Activated CD4-positive, alpha-beta T cell treated with anti-CD3 and anti-CD28 coated beads, Interleukin-2, Interleukin-4, amounts not matched to agents 100 ng/mL and 50 ng/mL, durations not matched to agents 16 hours and 8 hours (primary cell): ENCODE measurements at regions not wholly inside any gene's neighbourhood (a gene's known extent, or its start where the extent isn't known, plus 50 kb on each side); places are given as distances from the start of the nearest gene placed in this dataset.
"Not testable (repeated sequence)": the region's sequence is repeated elsewhere in the genome, so short reads cannot be mapped to it uniquely, and the experiment has no call there.

ENCODE experiments used
- DNase-seq: peaks from one replicate; pipeline ENCODE4 v3.0.0-alpha.2; 2020; ENCODE audit warnings: low spot score

DNA sequence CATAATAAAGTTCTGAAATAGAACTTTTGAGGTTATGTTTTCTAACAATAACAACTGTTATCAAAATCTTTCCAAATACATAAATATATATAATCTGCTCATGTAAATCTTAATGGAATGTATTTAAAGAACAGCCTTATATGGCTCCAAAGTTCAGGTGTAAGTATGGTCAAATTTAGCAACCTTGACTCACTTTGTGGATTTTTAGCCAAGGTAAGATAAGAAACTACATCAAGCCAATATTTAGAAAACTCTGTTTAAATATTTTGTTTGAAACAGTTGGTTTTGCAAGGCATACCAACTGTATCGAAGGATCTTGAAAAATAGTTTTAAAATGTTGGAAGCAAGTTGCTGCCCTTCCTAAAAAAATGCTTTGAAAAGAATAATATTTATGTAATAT is 228.9 kb upstream of the SEMA3D start:
- no peak for DNase-seq

DNA sequence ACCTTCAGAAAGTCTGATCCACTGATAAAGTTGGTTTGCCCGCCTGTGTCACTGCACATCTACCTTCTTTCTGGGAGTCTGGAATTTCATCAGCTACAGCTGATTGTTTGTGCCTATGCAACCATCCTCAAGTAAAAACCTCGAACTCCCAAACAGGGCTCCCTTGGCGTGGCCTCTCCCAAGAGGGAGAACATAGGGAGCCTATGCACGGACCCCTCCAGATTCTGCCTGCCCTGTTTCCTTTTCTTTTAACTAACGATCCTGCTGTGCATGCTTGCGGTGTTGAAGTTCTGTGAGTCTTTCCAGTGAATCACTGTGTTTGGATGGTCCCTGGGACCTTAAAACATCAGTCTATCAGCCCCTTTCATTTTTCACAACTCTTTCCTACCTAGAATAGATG is 226.9 kb upstream of the SEMA3D start:
- DNase-seq: no peak

DNA sequence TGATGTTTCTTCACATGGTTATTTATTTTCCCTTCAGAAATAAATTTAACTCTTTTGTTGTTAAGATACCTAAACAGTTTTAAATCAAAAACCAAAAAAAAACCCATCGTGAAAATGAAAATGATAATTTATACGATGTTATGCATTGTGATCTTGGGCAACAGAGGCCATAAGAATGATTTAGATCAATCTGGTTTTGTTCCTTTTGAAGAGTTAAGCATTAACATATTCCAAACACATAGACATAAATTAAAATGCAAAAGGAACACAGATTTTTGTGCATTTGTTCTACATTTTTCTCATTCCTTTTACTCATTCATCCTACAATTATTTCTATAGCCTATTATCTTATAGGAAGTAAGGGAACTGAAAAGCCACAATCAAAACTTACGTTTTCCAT is 226.1 kb upstream of the SEMA3D start:
- DNase-seq: no peak

DNA sequence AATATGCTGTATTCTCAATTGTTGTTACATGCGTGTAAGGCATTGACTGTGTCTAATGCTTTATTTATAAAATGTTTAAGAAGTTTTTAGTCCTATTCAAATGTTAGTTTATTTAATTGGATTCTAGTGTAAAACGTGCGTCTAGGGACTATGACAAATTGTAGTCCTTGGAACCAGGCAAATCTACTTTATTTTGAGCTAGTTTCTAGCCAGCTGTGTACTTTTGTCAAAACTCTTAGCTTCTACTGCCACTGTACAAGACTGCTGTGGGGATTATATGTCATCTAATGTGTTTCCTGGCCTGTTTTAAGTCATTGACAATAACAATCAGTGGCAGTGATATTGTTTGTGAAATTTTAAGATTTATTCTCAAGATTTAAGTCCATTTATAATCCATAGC is 220.5 kb upstream of the SEMA3D start:
- no peak for DNase-seq

DNA sequence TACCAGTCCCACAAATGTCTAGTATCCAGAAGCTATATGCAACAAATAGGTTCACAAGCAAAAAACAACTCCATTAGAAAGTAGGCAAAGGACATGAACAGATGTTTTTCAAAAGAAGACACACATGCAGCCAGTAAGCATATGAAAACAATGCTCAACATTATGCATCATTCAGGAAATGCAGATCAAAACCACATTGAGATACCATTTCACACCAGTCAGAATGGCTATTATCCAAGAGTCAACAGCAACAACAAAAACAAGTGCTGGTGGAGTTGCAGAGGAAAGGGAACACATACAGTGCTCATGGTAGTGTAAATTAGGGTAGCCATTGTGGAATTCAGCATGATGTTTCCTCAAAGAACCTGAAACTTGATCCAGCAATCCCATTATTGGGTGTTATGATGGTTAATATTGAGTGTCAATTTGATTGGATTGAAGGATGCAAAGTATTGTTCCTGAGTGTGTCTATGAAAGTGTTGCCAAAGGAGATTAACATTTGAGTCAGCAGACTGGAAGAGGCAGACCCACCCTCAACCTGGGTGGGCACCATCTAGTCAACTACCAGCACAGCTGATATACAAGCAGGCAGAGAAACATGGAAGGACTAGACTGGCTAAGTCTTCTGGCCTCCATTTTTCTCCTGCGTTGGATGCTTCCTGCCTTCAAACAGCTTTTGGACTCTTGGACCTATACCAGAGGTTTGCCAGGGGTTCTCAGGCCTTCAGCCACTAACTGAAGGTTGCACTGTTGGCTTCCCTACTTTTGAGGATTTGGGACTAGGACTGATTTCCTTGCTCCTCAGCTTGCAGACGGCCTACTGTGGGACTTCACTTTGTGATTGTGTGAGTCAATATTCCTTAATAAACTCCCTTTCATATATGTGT is 218.4 kb upstream of the SEMA3D start:
- no peak for DNase-seq

DNA sequence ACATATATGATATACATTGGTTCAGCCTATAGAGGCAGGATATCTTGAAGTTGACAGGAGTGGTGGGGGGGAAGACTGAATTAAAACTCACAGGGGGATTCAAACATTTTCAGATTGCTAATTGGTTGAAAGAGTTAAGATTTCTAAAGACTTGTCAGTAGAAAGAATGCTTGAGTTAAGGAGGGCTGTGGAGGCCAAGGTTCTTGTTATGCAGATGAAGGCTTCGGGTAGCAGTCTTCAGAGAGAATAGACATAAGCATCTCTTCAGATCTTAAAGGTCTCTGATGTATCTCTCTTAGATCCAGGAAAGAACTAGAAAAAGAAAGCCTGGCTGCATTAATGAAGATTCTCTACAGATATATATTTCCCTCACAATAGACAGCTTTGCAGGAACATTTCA is 209.8 kb upstream of the SEMA3D start:
- no peak for DNase-seq

DNA sequence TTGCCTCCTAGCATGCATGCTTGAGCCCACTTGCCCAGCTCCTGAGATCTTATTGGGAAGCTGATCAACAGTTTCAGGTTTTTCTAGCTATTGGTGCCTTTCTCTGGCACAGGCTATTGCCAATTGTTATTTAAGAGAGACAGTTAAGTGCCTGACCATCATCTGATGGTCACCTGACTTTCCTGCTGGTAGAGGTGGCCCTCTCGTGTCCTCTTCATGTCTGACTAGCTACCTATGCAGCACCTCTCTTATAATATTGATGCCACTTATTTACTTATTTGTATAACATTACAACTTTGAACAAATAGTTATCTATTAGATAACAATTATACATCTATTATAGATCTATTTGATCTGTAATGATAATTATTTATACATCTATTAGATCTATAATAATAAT is 205.9 kb upstream of the SEMA3D start:
- no peak for DNase-seq

DNA sequence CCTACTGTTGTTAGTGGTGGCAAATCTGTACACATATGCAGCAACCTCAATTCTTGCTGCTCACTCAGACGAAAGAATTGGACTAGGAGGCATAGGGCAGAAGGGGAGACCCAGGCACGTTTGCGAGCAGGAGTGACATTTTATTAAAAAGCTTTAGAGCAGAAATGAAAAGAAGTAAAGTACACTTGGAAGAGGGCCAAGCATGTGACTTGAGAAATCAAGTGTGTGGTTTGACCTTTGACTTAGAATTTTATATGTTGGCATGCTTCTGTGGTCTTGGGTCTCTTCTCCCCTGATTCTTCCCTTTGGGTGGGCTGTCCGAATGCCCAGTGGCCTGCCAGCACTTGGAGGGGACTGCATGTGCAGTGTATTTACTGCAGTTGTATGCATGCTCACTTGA is 205.5 kb upstream of the SEMA3D start:
- no peak for DNase-seq

DNA sequence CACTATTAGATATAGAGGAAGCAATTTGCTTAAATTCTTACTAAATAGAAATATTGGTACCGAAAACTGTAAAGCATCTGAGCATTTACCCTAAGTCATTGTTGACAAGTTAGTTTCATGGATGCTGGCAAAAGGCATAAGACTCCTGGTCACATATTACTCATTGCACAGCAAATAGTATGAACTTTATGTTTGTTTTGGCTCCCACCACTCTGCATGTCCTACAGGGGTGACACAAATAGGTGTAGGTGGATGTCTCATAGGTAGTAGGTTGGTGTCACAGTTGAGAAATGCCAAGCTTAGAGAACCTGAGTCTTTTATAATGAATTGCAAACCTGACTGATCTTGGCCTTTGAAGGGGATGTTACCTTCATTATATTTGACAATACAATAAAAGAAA is 199.6 kb upstream of the SEMA3D start:
- no peak for DNase-seq

DNA sequence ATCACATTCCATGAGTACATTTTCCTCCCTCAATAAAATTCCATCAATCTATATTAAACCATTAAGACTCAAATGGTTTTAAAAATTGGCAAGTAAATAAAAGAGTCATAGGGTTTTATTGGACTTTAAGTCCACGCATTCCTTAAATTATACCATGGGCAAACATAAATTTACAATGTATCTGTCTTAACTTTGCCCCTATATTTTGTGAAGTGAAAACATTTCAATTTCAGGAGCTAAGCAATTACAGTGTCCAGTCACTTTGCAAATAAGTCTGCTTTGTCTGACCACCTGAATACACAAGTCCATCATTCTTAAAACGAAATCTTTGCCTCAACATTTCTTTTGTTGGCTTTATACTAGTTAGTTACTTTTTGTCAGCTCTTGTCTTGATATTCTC is 197.5 kb upstream of the SEMA3D start:
- DNase-seq: no peak

DNA sequence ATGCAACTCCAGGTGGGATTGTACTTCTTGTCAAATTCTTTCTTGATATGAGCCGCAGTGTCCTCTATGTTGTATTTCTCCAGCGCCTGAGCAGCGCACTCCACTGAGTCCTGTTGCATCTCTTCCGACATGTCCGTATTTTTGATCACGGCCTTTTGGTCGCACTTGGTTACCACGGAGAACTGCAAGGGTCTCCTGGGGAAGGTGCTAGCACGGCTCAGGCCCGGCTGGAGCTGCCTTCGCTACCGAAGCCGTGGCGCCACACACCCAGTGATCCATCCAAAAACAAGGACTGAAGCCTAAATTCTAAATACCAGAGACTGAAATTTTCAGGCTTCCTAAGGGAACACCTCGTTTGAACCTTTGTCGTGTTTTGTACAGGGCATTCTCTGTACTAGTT is 194.4 kb upstream of the SEMA3D start:
- no peak for DNase-seq

DNA sequence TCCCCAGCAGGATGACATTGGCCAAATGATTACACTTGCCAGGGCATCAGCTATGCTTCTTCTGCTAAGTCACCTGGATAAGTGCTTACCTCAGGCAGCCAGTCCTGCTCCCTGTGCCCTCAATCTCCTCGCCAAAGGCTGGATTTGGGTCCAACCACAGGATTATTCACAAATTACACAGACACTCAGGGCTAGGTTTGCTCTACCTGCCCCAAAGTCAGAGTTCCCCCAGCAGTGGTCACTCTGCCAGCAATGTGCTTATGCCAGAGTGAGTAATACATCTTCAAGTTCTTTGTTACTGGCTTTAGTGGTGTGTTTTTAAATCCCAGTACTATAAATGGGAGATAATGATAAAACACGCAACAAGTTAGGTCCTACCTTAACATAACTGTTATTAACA is 189.7 kb upstream of the SEMA3D start:
- no peak for DNase-seq

DNA sequence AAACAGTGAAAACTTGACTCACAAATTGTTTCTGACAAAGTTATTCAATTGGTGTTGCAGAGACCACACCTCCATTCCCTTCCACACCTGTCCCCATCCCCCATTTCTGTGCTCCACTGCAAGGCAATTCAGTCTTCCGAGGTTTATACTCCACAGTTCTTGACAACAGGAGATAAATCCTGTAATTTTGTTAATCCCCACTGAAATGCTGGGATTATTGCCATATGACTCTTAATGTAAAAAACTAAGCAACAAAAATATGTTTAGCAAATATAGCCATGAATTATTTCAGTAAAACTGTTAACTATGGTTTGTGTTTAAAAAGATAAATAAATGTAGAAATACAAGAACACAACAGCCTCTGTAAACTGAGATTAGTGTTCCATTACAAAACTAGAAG is 170.1 kb upstream of the SEMA3D start:
- no peak for DNase-seq

DNA sequence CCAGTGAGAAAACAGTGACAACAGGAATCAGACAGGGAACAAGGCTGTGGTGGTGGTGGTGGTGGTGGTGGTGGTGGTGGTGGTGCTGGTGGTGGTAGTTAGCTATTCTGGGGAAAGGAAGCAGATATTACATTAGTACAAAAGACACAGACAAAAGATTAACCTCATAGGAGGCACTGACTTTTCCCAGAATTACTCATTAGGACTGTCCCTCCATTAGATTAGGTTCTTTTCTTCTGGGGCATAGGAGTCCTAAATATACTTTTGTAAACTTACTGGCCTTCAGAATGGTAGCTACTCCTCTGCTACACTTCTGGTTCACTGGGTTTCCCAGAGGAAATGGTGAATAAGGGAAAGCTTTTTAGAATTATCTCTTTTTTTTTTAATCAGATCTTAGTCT is 156.6 kb upstream of the SEMA3D start:
- no peak for DNase-seq

DNA sequence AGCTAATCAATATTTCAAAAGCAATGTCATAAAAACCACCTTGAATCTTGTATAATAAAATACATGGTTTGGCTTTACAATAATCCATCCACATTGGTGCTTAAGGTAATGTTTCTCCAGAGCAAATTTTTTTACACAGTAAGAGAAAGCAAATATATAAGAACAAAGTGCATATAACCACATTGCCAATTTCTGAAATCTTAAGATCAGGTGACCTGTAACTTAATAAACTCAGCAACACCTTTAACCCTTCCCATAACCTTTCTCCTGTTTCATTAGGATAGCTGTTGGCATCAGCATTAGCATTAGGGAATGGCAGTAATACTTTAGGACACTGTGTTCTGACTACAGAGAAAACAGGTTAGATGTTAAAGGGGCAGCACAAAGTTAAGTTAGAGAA is 155.9 kb upstream of the SEMA3D start:
- no peak for DNase-seq

DNA sequence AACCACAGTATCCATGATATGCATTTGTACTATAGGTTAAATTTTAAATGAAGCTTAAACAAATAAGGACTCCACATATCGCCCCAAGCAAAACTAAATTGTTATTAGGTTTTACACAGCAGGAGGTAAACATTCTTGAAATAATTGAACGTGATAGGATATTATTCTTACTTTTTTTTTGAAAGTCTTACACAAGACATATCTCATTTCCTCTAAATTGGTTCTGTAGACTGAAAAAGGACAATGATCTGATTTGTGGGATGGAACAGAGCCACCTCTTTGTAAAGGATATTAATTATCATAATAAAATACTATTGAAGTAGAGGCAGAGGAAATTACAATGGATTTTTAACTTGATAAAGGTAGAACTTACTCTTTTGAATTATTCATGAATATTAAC is 155.1 kb upstream of the SEMA3D start:
- DNase-seq: no peak

DNA sequence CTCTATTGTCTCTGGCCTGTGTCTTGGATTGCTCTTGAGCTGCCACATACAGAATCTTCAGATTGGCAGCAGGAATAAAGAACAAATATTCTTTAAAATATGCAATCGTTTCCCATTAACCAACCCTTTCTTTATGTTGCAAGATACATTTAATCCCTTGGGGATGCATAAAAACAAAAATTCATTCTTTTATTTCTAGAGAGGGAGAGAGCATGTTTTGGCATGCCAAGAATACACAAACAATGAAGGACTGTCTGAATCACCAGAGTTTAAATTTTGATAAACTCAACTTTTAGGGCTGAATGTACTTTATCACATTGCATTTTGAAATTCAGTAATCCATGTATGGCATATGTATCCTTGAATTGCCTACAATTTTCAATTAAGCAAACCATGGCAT is 154.3 kb upstream of the SEMA3D start:
- no peak for DNase-seq

DNA sequence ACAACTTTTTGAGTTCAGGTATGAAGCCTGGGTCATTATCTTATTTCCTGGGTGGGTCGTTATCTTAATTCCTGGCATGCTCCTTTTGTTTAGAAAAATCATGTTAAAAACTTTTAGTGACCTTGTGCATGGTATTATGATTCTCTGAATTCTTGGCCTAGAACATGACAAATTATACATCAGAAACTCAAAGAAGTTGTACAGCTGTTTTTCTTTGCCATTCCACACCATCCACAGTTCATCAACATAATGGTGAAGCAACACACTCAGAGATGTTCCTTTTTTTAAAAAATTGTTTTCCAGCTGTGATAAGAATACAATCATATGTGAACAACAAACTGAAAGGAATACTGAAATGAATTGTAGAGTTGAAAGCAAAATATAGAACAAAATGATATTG is 149.2 kb upstream of the SEMA3D start:
- DNase-seq: no peak

DNA sequence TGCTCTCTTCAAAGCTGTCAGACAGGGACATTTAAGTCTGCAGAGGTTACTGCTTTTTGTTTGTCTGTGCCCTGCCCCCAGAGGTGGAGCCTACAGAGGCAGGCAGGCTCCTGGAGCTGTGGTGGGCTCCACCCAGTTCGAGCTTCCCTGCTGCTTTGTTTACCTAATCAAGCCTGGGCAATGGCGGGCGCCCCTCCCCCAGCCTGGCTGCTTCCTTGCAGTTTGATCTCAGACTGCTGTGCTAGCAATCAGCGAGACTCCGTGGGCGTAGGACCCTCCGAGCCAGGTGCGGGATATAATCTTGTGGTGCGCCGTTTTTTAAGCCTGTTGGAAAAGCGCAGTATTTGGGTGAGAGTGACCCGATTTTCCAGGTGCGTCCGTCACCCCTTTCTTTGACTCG is 148.3 kb upstream of the SEMA3D start:
- DNase-seq: not testable (repeated sequence)

DNA sequence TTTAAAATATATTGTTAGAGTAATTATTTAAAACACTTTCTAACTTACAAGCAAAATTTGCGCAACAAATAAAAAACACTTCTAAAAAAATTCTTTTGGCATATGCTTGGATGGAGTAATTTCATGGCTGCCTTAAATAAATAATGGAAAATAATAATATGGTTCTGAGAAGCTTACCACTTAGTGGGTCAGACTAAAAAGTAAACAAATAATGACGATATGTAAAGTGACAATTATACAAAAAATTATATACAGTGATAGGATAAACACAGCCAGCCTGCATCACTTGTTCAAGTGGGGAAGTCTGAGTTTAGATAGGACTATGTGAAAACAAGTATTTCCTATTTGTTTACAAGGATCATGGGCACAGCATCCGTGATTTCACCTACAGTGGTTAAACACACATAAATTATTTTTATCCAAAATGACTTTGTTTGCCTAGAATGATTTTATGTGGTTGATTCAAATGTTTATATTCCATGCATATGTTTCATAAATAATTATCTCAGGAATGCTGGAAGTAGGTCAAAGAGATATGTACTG is 141.7 kb upstream of the SEMA3D start:
- DNase-seq: no peak

DNA sequence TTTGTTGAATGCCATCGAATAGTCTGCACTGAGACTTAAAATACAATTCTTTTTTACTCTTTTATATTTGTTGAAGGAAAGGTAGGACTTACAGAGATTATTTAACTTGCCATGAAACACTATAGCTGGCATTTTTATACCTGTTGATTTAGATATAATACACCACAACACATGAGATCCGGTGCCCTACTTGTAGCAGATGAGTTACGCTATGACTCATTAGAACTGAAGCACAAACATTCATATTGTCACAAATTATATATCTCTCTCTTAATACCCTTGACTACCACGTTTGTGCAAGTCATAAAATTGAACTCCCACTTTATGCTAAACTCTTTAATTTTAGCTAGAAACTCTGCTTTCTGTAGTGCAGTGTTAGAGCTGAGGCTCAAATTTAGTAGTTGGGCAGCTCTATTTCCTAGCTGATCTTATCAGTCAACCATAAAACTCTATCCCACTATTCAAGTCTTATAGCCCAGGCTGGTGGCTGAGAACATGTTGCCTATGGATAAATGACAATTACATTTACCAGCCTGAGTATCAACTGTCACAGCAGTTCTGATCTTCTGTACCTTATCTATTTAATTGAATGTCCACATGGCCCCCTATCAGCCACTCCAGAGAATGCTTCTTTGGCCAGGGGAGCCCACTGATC is 137.4 kb upstream of the SEMA3D start:
- DNase-seq: no peak

DNA sequence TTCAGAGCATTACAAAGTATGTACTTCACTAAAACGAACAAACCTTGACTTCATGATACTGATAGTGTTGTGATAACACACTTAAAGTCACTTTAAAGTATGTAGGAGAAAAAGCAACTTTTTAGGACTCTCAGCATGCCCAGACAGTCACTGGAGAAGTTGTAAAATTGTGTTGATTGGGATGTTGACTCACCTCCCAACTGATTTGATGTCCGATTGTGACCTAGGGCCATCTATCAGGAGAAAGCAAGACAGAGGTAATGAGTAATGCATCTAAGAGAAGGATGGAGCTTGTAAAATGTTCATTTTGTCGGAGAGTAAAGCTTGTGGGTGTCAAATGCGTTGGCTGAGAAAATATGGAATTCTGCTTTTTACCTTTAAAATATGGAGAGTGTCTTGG is 135.4 kb upstream of the SEMA3D start:
- DNase-seq: no peak

DNA sequence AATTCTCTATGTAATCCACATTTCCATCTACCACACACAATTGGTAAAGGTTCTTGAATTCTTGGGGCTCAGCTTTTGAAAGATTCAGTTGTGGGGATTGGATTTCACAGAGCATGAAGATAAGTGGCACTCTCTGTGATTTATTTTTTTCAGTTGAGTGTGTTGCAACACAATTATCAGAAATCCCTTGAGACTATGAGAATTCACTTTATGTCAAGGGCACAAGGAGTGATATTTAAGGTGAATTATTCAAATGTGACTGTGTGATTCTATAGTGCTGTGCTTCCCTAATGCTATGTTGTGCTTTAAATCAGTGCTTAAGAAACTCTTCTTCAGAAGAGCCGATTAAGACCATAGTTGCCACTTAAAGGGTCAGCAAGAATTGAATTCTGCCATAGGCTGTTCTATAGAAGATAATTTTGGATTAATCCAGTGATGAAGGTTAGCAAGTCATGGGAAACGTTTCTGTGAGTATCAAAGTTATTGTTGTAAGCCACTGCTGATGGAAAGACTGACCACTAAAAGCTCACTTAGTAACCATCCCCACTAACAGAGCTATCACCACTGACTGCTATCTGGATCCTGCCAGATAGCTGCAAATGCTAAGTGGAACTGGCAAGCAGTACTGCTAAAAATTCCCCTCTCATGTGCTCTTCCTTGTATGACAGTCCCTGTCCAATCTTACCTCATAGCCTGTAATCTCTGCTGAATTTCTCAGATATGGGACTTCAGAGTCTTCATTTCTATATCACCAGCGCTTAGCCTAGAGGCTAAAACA is 134.0 kb upstream of the SEMA3D start:
- no peak for DNase-seq
